ENCODE measurements at regions not wholly inside any gene's neighbourhood (a gene's known extent, or its start where the extent isn't known, plus 50 kb on each side); places are given as distances from the start of the nearest gene placed in this dataset.

GRCh38 chr9:86557063-86557766 is 203.0 kb upstream of the TUT7 start:
- no peak for FAIRE-seq

- FAIRE-seq, result no peak
Observed at GRCh38 chr9:86555661-86556060, 201.5 kb upstream of the TUT7 start.

GRCh38 chr9:86550401-86550800 is 196.2 kb upstream of the TUT7 start:
- no peak for FAIRE-seq

GRCh38 chr9:86549920-86550319 is 195.7 kb upstream of the TUT7 start:
- no peak for FAIRE-seq

GRCh38 chr9:86549401-86549811 is 195.2 kb upstream of the TUT7 start:
- no peak for FAIRE-seq

- no peak for FAIRE-seq
Observed at GRCh38 chr9:86548220-86548619, 194.0 kb upstream of the TUT7 start.

GRCh38 chr9:86547571-86547970 is 193.4 kb upstream of the TUT7 start:
- no peak for FAIRE-seq

GRCh38 chr9:86546712-86547111 is 192.5 kb upstream of the TUT7 start:
- no peak for FAIRE-seq

GRCh38 chr9:86545090-86545489 is 190.9 kb upstream of the TUT7 start:
- FAIRE-seq, result no peak

GRCh38 chr9:86541014-86541570 is 186.9 kb upstream of the TUT7 start:
- no peak for FAIRE-seq

GRCh38 chr9:86535406-86535915 is 181.3 kb upstream of the TUT7 start:
- FAIRE-seq, result no peak

GRCh38 chr9:86534572-86535258 is 180.5 kb upstream of the TUT7 start:
- no peak for FAIRE-seq

- no peak for FAIRE-seq
Observed at GRCh38 chr9:86531971-86532640, 177.9 kb upstream of the TUT7 start.

- FAIRE-seq, result no peak
Observed at GRCh38 chr9:86531273-86531970, 177.2 kb upstream of the TUT7 start.

- FAIRE-seq, result no peak
Observed at GRCh38 chr9:86529496-86530275, 175.5 kb upstream of the TUT7 start.

GRCh38 chr9:86526021-86526420 is 171.8 kb upstream of the TUT7 start:
- no peak for FAIRE-seq

- no peak for FAIRE-seq
Observed at GRCh38 chr9:86525182-86525581, 171.0 kb upstream of the TUT7 start.

GRCh38 chr9:86521977-86522376 is 167.8 kb upstream of the TUT7 start:
- no peak for FAIRE-seq

- no peak for FAIRE-seq
Observed at GRCh38 chr9:86521322-86521721, 167.1 kb upstream of the TUT7 start.

- FAIRE-seq, result no peak
Observed at GRCh38 chr9:86519066-86519615, 164.9 kb upstream of the TUT7 start.

- FAIRE-seq, result no peak
Observed at GRCh38 chr9:86517475-86517874, 163.3 kb upstream of the TUT7 start.

- FAIRE-seq, result no peak
Observed at GRCh38 chr9:86516564-86516963, 162.4 kb upstream of the TUT7 start.
